HEK293 (cell line): ENCODE measurements at regions not wholly inside any gene's neighbourhood (a gene's known extent, or its start where the extent isn't known, plus 50 kb on each side); places are given as distances from the start of the nearest gene placed in this dataset.

Experiments
- KLF16 ChIP-seq: fragments of 450-650 bp; formaldehyde crosslinking; IDR thresholded peaks from 2 replicates; pipeline ENCODE4 v1.5.1; 2017; ENCODE audit warnings: missing biosample characterization, missing genetic modification characterization
- TCF7L2 ChIP-seq: IDR thresholded peaks from 2 replicates; pipeline ENCODE4 v1.6.1; 2011; ENCODE audit warnings: low read depth, mild to moderate bottlenecking, inconsistent platforms, low read length, moderate library complexity, borderline replicate concordance
- ZBTB7A ChIP-seq: fragments of 450-650 bp; formaldehyde crosslinking; IDR thresholded peaks from 2 replicates; pipeline ENCODE4 v1.5.1; 2016; ENCODE audit warnings: low read depth, missing biosample characterization, missing genetic modification characterization
- ZNF24 ChIP-seq: fragments of 450-650 bp; formaldehyde crosslinking; IDR thresholded peaks from 2 replicates; pipeline ENCODE4 v1.5.1; 2016; ENCODE audit warnings: missing biosample characterization, missing genetic modification characterization
- ZNF324 ChIP-seq: fragments of 450-650 bp; formaldehyde crosslinking; IDR thresholded peaks from 2 replicates; pipeline ENCODE4 v1.5.1; 2016; ENCODE audit warnings: missing biosample characterization, missing genetic modification characterization
- TF ChIP-seq, protein P1 (sequence below): fragments of 450-650 bp; formaldehyde crosslinking; IDR thresholded peaks from 2 replicates; pipeline ENCODE4 v1.5.1; 2016; ENCODE audit warnings: missing biosample characterization, missing genetic modification characterization
- TF ChIP-seq, protein P2 (sequence below): fragments of 450-650 bp; formaldehyde crosslinking; IDR thresholded peaks from 2 replicates; pipeline ENCODE4 v1.5.1; 2016; ENCODE audit warnings: missing biosample characterization, missing genetic modification characterization, borderline replicate concordance
- TF ChIP-seq, protein P3 (sequence below): fragments of 450-650 bp; formaldehyde crosslinking; IDR thresholded peaks from 2 replicates; pipeline ENCODE4 v1.5.1; 2016; ENCODE audit warnings: missing biosample characterization, missing genetic modification characterization
- TF ChIP-seq, protein P4 (sequence below): fragments of 450-650 bp; formaldehyde crosslinking; IDR thresholded peaks from 2 replicates; pipeline ENCODE4 v1.5.1; 2017; ENCODE audit warnings: missing biosample characterization, missing genetic modification characterization

DNA sequence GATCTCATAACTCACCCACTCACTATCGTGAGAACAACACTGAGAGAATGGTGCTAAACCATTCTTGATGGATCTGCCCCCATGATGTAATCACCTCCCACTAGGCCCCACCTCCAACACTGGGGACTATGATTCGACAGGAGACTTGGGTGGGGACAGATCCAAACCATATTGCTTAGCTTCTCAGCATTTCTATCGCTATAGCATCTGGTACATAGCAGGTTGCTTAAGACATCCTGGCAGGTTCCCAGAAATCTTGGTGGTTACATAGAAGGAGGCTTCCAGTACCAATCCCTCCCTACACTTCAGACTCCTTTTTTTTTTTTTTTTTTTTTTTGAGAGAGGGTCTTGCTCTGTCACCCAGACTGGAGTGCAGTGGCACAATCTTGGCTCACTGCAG, 487.8 kb downstream of the EDEM1 start:
- TF ChIP-seq, protein P1, sequence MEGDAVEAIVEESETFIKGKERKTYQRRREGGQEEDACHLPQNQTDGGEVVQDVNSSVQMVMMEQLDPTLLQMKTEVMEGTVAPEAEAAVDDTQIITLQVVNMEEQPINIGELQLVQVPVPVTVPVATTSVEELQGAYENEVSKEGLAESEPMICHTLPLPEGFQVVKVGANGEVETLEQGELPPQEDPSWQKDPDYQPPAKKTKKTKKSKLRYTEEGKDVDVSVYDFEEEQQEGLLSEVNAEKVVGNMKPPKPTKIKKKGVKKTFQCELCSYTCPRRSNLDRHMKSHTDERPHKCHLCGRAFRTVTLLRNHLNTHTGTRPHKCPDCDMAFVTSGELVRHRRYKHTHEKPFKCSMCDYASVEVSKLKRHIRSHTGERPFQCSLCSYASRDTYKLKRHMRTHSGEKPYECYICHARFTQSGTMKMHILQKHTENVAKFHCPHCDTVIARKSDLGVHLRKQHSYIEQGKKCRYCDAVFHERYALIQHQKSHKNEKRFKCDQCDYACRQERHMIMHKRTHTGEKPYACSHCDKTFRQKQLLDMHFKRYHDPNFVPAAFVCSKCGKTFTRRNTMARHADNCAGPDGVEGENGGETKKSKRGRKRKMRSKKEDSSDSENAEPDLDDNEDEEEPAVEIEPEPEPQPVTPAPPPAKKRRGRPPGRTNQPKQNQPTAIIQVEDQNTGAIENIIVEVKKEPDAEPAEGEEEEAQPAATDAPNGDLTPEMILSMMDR (tag by site-specific recombination) = no peak
- TF ChIP-seq ZBTB7A (tag by site-specific recombination) (no peak), ZNF324 (tag by site-specific recombination) (no peak), ZNF24 (tag by site-specific recombination) (no peak), KLF16 (tag by site-specific recombination) (no peak), TCF7L2 (no peak)
- TF ChIP-seq, protein P2, sequence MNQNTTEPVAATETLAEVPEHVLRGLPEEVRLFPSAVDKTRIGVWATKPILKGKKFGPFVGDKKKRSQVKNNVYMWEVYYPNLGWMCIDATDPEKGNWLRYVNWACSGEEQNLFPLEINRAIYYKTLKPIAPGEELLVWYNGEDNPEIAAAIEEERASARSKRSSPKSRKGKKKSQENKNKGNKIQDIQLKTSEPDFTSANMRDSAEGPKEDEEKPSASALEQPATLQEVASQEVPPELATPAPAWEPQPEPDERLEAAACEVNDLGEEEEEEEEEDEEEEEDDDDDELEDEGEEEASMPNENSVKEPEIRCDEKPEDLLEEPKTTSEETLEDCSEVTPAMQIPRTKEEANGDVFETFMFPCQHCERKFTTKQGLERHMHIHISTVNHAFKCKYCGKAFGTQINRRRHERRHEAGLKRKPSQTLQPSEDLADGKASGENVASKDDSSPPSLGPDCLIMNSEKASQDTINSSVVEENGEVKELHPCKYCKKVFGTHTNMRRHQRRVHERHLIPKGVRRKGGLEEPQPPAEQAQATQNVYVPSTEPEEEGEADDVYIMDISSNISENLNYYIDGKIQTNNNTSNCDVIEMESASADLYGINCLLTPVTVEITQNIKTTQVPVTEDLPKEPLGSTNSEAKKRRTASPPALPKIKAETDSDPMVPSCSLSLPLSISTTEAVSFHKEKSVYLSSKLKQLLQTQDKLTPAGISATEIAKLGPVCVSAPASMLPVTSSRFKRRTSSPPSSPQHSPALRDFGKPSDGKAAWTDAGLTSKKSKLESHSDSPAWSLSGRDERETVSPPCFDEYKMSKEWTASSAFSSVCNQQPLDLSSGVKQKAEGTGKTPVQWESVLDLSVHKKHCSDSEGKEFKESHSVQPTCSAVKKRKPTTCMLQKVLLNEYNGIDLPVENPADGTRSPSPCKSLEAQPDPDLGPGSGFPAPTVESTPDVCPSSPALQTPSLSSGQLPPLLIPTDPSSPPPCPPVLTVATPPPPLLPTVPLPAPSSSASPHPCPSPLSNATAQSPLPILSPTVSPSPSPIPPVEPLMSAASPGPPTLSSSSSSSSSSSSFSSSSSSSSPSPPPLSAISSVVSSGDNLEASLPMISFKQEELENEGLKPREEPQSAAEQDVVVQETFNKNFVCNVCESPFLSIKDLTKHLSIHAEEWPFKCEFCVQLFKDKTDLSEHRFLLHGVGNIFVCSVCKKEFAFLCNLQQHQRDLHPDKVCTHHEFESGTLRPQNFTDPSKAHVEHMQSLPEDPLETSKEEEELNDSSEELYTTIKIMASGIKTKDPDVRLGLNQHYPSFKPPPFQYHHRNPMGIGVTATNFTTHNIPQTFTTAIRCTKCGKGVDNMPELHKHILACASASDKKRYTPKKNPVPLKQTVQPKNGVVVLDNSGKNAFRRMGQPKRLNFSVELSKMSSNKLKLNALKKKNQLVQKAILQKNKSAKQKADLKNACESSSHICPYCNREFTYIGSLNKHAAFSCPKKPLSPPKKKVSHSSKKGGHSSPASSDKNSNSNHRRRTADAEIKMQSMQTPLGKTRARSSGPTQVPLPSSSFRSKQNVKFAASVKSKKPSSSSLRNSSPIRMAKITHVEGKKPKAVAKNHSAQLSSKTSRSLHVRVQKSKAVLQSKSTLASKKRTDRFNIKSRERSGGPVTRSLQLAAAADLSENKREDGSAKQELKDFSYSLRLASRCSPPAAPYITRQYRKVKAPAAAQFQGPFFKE (tag by site-specific recombination) = no peak
- TF ChIP-seq, protein P3, sequence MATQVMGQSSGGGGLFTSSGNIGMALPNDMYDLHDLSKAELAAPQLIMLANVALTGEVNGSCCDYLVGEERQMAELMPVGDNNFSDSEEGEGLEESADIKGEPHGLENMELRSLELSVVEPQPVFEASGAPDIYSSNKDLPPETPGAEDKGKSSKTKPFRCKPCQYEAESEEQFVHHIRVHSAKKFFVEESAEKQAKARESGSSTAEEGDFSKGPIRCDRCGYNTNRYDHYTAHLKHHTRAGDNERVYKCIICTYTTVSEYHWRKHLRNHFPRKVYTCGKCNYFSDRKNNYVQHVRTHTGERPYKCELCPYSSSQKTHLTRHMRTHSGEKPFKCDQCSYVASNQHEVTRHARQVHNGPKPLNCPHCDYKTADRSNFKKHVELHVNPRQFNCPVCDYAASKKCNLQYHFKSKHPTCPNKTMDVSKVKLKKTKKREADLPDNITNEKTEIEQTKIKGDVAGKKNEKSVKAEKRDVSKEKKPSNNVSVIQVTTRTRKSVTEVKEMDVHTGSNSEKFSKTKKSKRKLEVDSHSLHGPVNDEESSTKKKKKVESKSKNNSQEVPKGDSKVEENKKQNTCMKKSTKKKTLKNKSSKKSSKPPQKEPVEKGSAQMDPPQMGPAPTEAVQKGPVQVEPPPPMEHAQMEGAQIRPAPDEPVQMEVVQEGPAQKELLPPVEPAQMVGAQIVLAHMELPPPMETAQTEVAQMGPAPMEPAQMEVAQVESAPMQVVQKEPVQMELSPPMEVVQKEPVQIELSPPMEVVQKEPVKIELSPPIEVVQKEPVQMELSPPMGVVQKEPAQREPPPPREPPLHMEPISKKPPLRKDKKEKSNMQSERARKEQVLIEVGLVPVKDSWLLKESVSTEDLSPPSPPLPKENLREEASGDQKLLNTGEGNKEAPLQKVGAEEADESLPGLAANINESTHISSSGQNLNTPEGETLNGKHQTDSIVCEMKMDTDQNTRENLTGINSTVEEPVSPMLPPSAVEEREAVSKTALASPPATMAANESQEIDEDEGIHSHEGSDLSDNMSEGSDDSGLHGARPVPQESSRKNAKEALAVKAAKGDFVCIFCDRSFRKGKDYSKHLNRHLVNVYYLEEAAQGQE (tag by site-specific recombination) = no peak
- TF ChIP-seq, protein P4, sequence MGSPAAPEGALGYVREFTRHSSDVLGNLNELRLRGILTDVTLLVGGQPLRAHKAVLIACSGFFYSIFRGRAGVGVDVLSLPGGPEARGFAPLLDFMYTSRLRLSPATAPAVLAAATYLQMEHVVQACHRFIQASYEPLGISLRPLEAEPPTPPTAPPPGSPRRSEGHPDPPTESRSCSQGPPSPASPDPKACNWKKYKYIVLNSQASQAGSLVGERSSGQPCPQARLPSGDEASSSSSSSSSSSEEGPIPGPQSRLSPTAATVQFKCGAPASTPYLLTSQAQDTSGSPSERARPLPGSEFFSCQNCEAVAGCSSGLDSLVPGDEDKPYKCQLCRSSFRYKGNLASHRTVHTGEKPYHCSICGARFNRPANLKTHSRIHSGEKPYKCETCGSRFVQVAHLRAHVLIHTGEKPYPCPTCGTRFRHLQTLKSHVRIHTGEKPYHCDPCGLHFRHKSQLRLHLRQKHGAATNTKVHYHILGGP = no peak
